Mesenchymal stem cell (in vitro differentiated cells and primary cell): ENCODE measurements at regions not wholly inside any gene's neighbourhood (a gene's known extent, or its start where the extent isn't known, plus 50 kb on each side); places are given as distances from the start of the nearest gene placed in this dataset.

ENCODE experiments used
- DNase-seq: peaks from one replicate; pipeline ENCODE4 v3.0.0-alpha.2; 2013
- H2AFZ ChIP-seq: one replicate; pipeline ENCODE4 v1.6.1; 2013; ENCODE audit warnings: low read depth, mild to moderate bottlenecking, control low read depth, inconsistent platforms, low read length, moderate library complexity
- H2AK5ac ChIP-seq: 2 replicates; pipeline ENCODE4 v1.6.1; 2013; ENCODE audit warnings: low read length, moderate library complexity, mild to moderate bottlenecking, inconsistent platforms; ENCODE audit not compliant: severe bottlenecking
- H2BK120ac ChIP-seq: one replicate; pipeline ENCODE4 v1.6.1; 2013; ENCODE audit warnings: low read depth, mild to moderate bottlenecking, inconsistent platforms, low read length, moderate library complexity
- H2BK12ac ChIP-seq, 2 experiments: one replicate each; pipeline ENCODE4 v1.6.1; 2013; ENCODE audit warnings: inconsistent platforms in 2 of 2, low read length in 2 of 2, mild to moderate bottlenecking in 2 of 2, moderate library complexity in 2 of 2, control low read depth in 1 of 2
- H2BK15ac ChIP-seq: one replicate; pipeline ENCODE4 v1.6.1; 2013; ENCODE audit warnings: mild to moderate bottlenecking, low read depth, inconsistent platforms; ENCODE audit not compliant: poor library complexity, severe bottlenecking
- H2BK5ac ChIP-seq: 2 replicates; pipeline ENCODE4 v1.6.1; 2013; ENCODE audit warnings: low read depth, mild to moderate bottlenecking, low read length, control low read depth, inconsistent platforms; ENCODE audit not compliant: poor library complexity, severe bottlenecking
- H3K14ac ChIP-seq, 2 experiments: one replicate each; pipeline ENCODE4 v1.6.1; 2013; ENCODE audit warnings: inconsistent platforms in 2 of 2, low read length in 2 of 2, control low read depth in 1 of 2, mild to moderate bottlenecking in 1 of 2, moderate library complexity in 1 of 2
- H3K18ac ChIP-seq, 2 experiments: one replicate each; pipeline ENCODE4 v1.6.1; 2013; ENCODE audit warnings: inconsistent platforms in 2 of 2, low read length in 2 of 2, control low read depth in 1 of 2, low read depth in 1 of 2, mild to moderate bottlenecking in 1 of 2
- H3K23ac ChIP-seq, 2 experiments: one replicate each; pipeline ENCODE4 v1.6.1; 2013; ENCODE audit warnings: inconsistent platforms in 2 of 2, low read length in 2 of 2, mild to moderate bottlenecking in 2 of 2, moderate library complexity in 2 of 2, control low read depth in 1 of 2
- H3K27ac ChIP-seq: 2 replicates; pipeline ENCODE4 v1.5.1; 2013; ENCODE audit warnings: mild to moderate bottlenecking, moderate library complexity, low read length, control low read depth, inconsistent platforms; ENCODE audit not compliant: poor library complexity, severe bottlenecking
- H3K27me3 ChIP-seq, 2 experiments: 2 replicates each; pipeline versions ENCODE4 v1.6.1 to v1.7.0; 2013; ENCODE audit warnings: low read length in 2 of 2, mild to moderate bottlenecking in 2 of 2, moderate library complexity in 2 of 2, control low read depth in 1 of 2, inconsistent platforms in 1 of 2; ENCODE audit not compliant: control insufficient read depth in 1 of 2, insufficient read depth in 1 of 2
- H3K36me3 ChIP-seq, 2 experiments: 2 replicates each; pipeline versions ENCODE4 v1.6.1 to v1.7.0; 2013; ENCODE audit warnings: low read length in 2 of 2, control low read depth in 1 of 2, inconsistent platforms in 1 of 2, low read depth in 1 of 2, mild to moderate bottlenecking in 1 of 2; ENCODE audit not compliant: insufficient read depth in 2 of 2, control insufficient read depth in 1 of 2
- H3K4ac ChIP-seq, 2 experiments: one replicate each; pipeline ENCODE4 v1.6.1; 2013; ENCODE audit warnings: inconsistent platforms in 2 of 2, low read length in 2 of 2, mild to moderate bottlenecking in 2 of 2, moderate library complexity in 2 of 2, control low read depth in 1 of 2, low read depth in 1 of 2
- H3K4me1 ChIP-seq: 2 replicates; pipeline ENCODE4 v1.6.1; 2013; ENCODE audit warnings: low read depth, low read length, control low read depth; ENCODE audit not compliant: control insufficient read depth, insufficient read depth
- H3K4me2 ChIP-seq: 2 replicates; pipeline ENCODE4 v1.6.1; 2013; ENCODE audit warnings: low read length, mild to moderate bottlenecking, inconsistent platforms; ENCODE audit not compliant: poor library complexity, severe bottlenecking
- H3K4me3 ChIP-seq, 2 experiments: 2 replicates each; pipeline versions ENCODE4 v1.5.1 to v1.7.0; 2013; ENCODE audit warnings: low read length in 2 of 2, mild to moderate bottlenecking in 2 of 2, control low read depth in 1 of 2, low read depth in 1 of 2; ENCODE audit not compliant: insufficient read depth in 1 of 2
- H3K79me1 ChIP-seq: replicated peaks from 2 replicates; pipeline ENCODE4 v1.6.1; 2013; ENCODE audit warnings: mild to moderate bottlenecking, control low read depth, low read length, inconsistent platforms; ENCODE audit not compliant: poor library complexity, severe bottlenecking
- H3K9ac ChIP-seq: 2 replicates; pipeline ENCODE4 v1.7.0; 2013; ENCODE audit warnings: mild to moderate bottlenecking, low read length, moderate library complexity
- H3K9me3 ChIP-seq: 2 replicates; pipeline ENCODE4 v1.7.0; 2013; ENCODE audit warnings: mild to moderate bottlenecking, low read length; ENCODE audit not compliant: control insufficient read depth
- H4K8ac ChIP-seq: one replicate; pipeline ENCODE4 v1.6.1; 2013; ENCODE audit warnings: inconsistent platforms, mild to moderate bottlenecking, low read length, moderate library complexity
- H4K91ac ChIP-seq: one replicate; pipeline ENCODE4 v1.6.1; 2013; ENCODE audit warnings: mild to moderate bottlenecking, low read length, inconsistent platforms
- WGBS: methylation state at CpG from one replicate; pipeline ENCODE4 v1.1.7; 2013; ENCODE audit warnings: mixed read lengths; 5-methylcytosine and 5-hydroxymethylcytosine counted together

DNA sequence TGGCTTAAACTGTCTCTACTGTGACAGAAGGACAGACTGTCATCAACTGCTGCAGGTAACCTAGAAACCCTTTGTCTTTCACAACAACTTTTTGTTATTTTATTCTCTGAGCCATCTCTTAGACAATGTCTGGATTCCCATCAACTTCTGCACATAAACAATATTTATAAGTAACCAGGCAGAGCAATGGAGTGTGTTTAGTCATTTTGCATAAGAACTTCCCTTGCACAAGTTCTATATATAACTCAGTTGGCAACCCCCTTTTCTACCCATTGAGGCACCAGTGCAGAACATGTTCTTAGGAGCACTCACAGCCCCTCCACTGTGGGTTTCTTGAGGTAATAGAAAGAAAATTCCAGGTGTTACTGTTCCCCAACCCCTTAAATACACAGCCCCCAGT lies 65.0 kb upstream of the IL6 start:
- no peak overlapping the region for H3K9ac ChIP-seq
- peak overlapping the region in 1 of 2 experiments; percentile 55 for H3K18ac ChIP-seq
- H2BK15ac ChIP-seq, result peak overlapping the region; percentile 77
- H3K4ac ChIP-seq, result peak overlapping the region in 1 of 2 experiments; percentile 40
- H2AFZ ChIP-seq, result no peak overlapping the region
- no peak overlapping the region for H3K14ac ChIP-seq
- H4K8ac ChIP-seq, result no peak overlapping the region
- no peak overlapping the region for H2AK5ac ChIP-seq
- no peak overlapping the region for H3K4me2 ChIP-seq
- no peak overlapping the region for H2BK12ac ChIP-seq
- no peak overlapping the region for H3K4me3 ChIP-seq
- H3K4me1 ChIP-seq, result peaks cover 3% of the 10 kb centered on the region
- H3K27me3 ChIP-seq, result no peaks in the 10 kb centered on the region
- no peak overlapping the region for H3K27ac ChIP-seq
- H3K9me3 ChIP-seq, result peaks cover 11% of the 10 kb centered on the region
- peak; percentile 49 for DNase-seq
- no peaks in the 10 kb centered on the region for H3K79me1 ChIP-seq
- H2BK120ac ChIP-seq, result peak overlapping the region; percentile 52
- H4K91ac ChIP-seq, result no peak overlapping the region
- H3K23ac ChIP-seq, result no peak overlapping the region
- no peak overlapping the region for H2BK5ac ChIP-seq
- H3K36me3 ChIP-seq, result no peaks in the 10 kb centered on the region

GRCh38 chr7:22660732-22661131 lies 66.3 kb upstream of the IL6 start:
- 92% methylated on average over 3 of the region's 3 CpGs for WGBS
- H3K14ac ChIP-seq, result no peak overlapping the region
- no peak overlapping the region for H3K23ac ChIP-seq
- no peak overlapping the region for H3K18ac ChIP-seq
- H2BK5ac ChIP-seq, result no peak overlapping the region
- no peak overlapping the region for H2AK5ac ChIP-seq
- no peak overlapping the region for H3K27ac ChIP-seq
- no peak overlapping the region for H2AFZ ChIP-seq
- H3K36me3 ChIP-seq, result no peaks in the 10 kb centered on the region
- no peak overlapping the region for H2BK12ac ChIP-seq
- no peak overlapping the region for H3K4me3 ChIP-seq
- peak overlapping the region; percentile 3 for H4K91ac ChIP-seq
- H3K4me1 ChIP-seq, result peaks cover 3% of the 10 kb centered on the region
- H3K79me1 ChIP-seq, result no peaks in the 10 kb centered on the region
- no peak for DNase-seq
- no peak overlapping the region for H3K9ac ChIP-seq
- no peak overlapping the region for H2BK15ac ChIP-seq
- no peak overlapping the region for H3K4ac ChIP-seq
- H3K27me3 ChIP-seq, result no peaks in the 10 kb centered on the region
- peaks cover 11% of the 10 kb centered on the region for H3K9me3 ChIP-seq
- no peak overlapping the region for H4K8ac ChIP-seq
- H3K4me2 ChIP-seq, result no peak overlapping the region
- no peak overlapping the region for H2BK120ac ChIP-seq

DNA sequence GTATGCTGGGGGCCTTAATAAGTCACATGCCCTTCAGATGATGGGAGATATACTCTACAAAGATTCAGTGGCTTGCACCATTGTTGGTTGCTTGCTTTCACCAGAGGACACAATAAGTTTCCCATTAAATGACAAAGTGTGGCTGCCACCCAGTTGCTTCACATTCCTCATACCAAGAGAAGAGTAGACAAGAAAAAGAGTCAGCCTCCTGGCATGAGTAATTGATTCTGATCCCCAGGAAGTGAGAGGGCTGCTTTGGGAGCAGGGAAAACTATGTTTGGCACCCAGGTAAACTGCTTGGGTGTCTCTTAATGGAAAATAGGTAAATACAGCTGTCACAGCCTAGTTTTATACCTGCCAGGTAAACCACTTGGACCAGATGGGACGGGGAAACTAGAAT lies 66.7 kb upstream of the IL6 start:
- Histone ChIP-seq H2BK120ac (no peak overlapping the region), H4K8ac (no peak overlapping the region), H3K4me3 (no peak overlapping the region), H3K27me3 (no peaks in the 10 kb centered on the region), H3K9ac (no peak overlapping the region), H3K27ac (no peak overlapping the region), H3K79me1 (no peaks in the 10 kb centered on the region), H2BK5ac (no peak overlapping the region), H3K36me3 (no peaks in the 10 kb centered on the region), H3K9me3 (peaks cover 11% of the 10 kb centered on the region), H2AFZ (no peak overlapping the region), H3K23ac (no peak overlapping the region), H2BK12ac (no peak overlapping the region), H3K4ac (no peak overlapping the region), H2AK5ac (no peak overlapping the region), H3K4me2 (no peak overlapping the region), H3K14ac (no peak overlapping the region), H3K4me1 (peaks cover 3% of the 10 kb centered on the region), H2BK15ac (no peak overlapping the region), H3K18ac (no peak overlapping the region), H4K91ac (no peak overlapping the region)
- DNase-seq, result no peak
- WGBS, result 100% methylated on average over 1 of the region's 1 CpG

GRCh38 chr7:22659741-22660140 lies 67.3 kb upstream of the IL6 start:
- H2BK120ac ChIP-seq, result no peak overlapping the region
- no peak overlapping the region for H3K14ac ChIP-seq
- no peak overlapping the region for H2BK15ac ChIP-seq
- no peak overlapping the region for H2BK5ac ChIP-seq
- H3K18ac ChIP-seq, result no peak overlapping the region
- H3K9ac ChIP-seq, result no peak overlapping the region
- no peak overlapping the region for H2AK5ac ChIP-seq
- no peaks in the 10 kb centered on the region for H3K79me1 ChIP-seq
- H2BK12ac ChIP-seq, result no peak overlapping the region
- no peak overlapping the region for H2AFZ ChIP-seq
- H3K9me3 ChIP-seq, result peaks cover 11% of the 10 kb centered on the region
- H3K27ac ChIP-seq, result no peak overlapping the region
- no peak for DNase-seq
- no peaks in the 10 kb centered on the region for H3K27me3 ChIP-seq
- no peak overlapping the region for H4K8ac ChIP-seq
- peaks cover 3% of the 10 kb centered on the region for H3K4me1 ChIP-seq
- H3K36me3 ChIP-seq, result no peaks in the 10 kb centered on the region
- no peak overlapping the region for H3K4me3 ChIP-seq
- 89% methylated on average over 6 of the region's 6 CpGs for WGBS
- no peak overlapping the region for H4K91ac ChIP-seq
- H3K23ac ChIP-seq, result no peak overlapping the region
- no peak overlapping the region for H3K4me2 ChIP-seq
- H3K4ac ChIP-seq, result no peak overlapping the region
